Ovary (tissue), 7 donors: ENCODE measurements at regions not wholly inside any gene's neighbourhood (a gene's known extent, or its start where the extent isn't known, plus 50 kb on each side); places are given as distances from the start of the nearest gene placed in this dataset.
"Not testable (repeated sequence)": the region's sequence is repeated elsewhere in the genome, so short reads cannot be mapped to it uniquely, and the experiment has no call there.

ENCODE experiments used
- DNase-seq, 5 donors: peaks; one replicate each; pipeline ENCODE4 v3.0.0-alpha.2; 2019 to 2020
- H3K27ac ChIP-seq, 2 donors: fragments of 200-600 bp; one replicate each; pipeline versions ENCODE4 v1.5.1 to v1.8.0; 2019 to 2022
- H3K27me3 ChIP-seq: fragments of 200-600 bp; one replicate; pipeline ENCODE4 v1.8.0; 2022
- H3K36me3 ChIP-seq: fragments of 200-600 bp; sonication (generic); one replicate; pipeline ENCODE4 v1.5.1; 2019
- H3K4me1 ChIP-seq: one replicate; pipeline ENCODE4 v1.8.1; 2013; ENCODE audit warnings: mild to moderate bottlenecking, moderate library complexity; ENCODE audit not compliant: insufficient read depth
- H3K4me3 ChIP-seq: fragments of 200-600 bp; sonication (generic); one replicate; pipeline ENCODE4 v1.5.1; 2017
- H3K9me3 ChIP-seq, 2 donors: fragments of 200-600 bp in 1 of 2; sonication (generic) in 1 of 2; one replicate each; pipeline versions ENCODE4 v1.5.1 to v1.8.1; 2013 to 2019; ENCODE audit warnings: mild to moderate bottlenecking in 1 of 2, moderate library complexity in 1 of 2
- CTCF ChIP-seq, 3 donors: fragments of 450-650 bp in 2 of 3; fragments of 200-600 bp in 1 of 3; IDR thresholded peaks; one replicate each; pipeline versions ENCODE4 v1.5.1 to v1.8.0; 2016 to 2022; ENCODE audit warnings: antibody characterized with exemption in 3 of 3, mild to moderate bottlenecking in 1 of 3
- EP300 ChIP-seq: sonication (generic); formaldehyde crosslinking; IDR thresholded peaks from one replicate; pipeline ENCODE4 v1.6.1; 2017; ENCODE audit warnings: antibody characterized with exemption
- POLR2A ChIP-seq: fragments of 450-650 bp; IDR thresholded peaks from one replicate; pipeline ENCODE4 v1.6.1; 2017; ENCODE audit warnings: antibody characterized with exemption, mild to moderate bottlenecking, moderate library complexity
- WGBS, 3 donors: extraction: QIAGEN DNeasy Blood & Tissue Kit in 1 of 3; methylation state at CpG; one replicate each; pipeline versions ENCODE4 v1.1.5 to v1.1.7; 2013 to 2017; 5-methylcytosine and 5-hydroxymethylcytosine counted together
- intact Hi-C, 4 donors: fragments of 100-400 bp; cut with DNase I; formaldehyde crosslinking; loops; one replicate each; pipeline versions ENCODE4 v1.11.0 to v1.15.1; 2022 to 2023
- donor health status: DM: no; HTN: no; CAD: no; lungs with moderate emphysema.
- donor health status: DM: no; HTN: no; CAD: no.
- donor health status: Bipolar disorder and iron deficiency.
- donor health status: DM: no; HTN: no; CAD: no.
- donor health status: DM: yes; HTN: yes; CAD: no.

GRCh38 chr20:48024539-48024938 lies 239.3 kb upstream of the SULF2 start:
- intact Hi-C loops: no loop called here
- peaks cover 2% of the 10 kb centered on the region for H3K4me1 ChIP-seq
- WGBS, 3 donors: 28 to 46% (median 36%) methylated on average over 3 of the region's 3 CpGs

GRCh38 chr20:48020696-48021095 lies 235.4 kb upstream of the SULF2 start:
- H3K9me3 ChIP-seq, H3K4me3 ChIP-seq, H3K27me3 ChIP-seq, H3K4me1 ChIP-seq, H3K27ac ChIP-seq, H3K36me3 ChIP-seq, DNase-seq, intact Hi-C loops: not testable (repeated sequence)
- WGBS, 3 donors: 84 to 86% (median 85%) methylated on average over 6 of the region's 6 CpGs

More at GRCh38 chr20:48024539-48024938, 239.3 kb upstream of the SULF2 start:
- Histone ChIP-seq H3K36me3 (no peaks in the 10 kb centered on the region), H3K27ac (peak overlapping the region; percentile 43 to 97), H3K27me3 (no peaks in the 10 kb centered on the region), H3K9me3 (no peaks in the 10 kb centered on the region), H3K4me3 (no peak overlapping the region)
- TF ChIP-seq POLR2A: no peak
- DNase-seq: no peak

- 86 to 96% (median 90%) methylated on average over 6 of the region's 6 CpGs for WGBS, 3 donors
- intact Hi-C loops: loop anchor here in 1 of 4 donors (10.0 kb wide), 1 partner anchor 55 kb away; no protein-coding TSS in a partner anchor
- no peaks in the 10 kb centered on the region for H3K36me3 ChIP-seq
- H3K4me1 ChIP-seq: peaks cover 8% of the 10 kb centered on the region
- no peaks in the 10 kb centered on the region for H3K9me3 ChIP-seq
- no peak for TF ChIP-seq EP300
- no peaks in the 10 kb centered on the region for H3K27me3 ChIP-seq
- H3K27ac ChIP-seq: no peak overlapping the region
- no peak for DNase-seq
- no peak overlapping the region for H3K4me3 ChIP-seq
Measured at GRCh38 chr20:48019940-48020339, 234.7 kb upstream of the SULF2 start.

GRCh38 chr20:48019496-48019895 lies 234.2 kb upstream of the SULF2 start:
- H3K4me3 ChIP-seq: no peak overlapping the region
- H3K27ac ChIP-seq: no peak overlapping the region
- H3K9me3 ChIP-seq: no peaks in the 10 kb centered on the region
- TF ChIP-seq EP300 (no peak), CTCF (IDR thresholded peaks at IDR 0.05) (no peak), POLR2A (no peak)
- H3K27me3 ChIP-seq: no peaks in the 10 kb centered on the region
- WGBS, 3 donors: 83 to 86% (median 85%) methylated on average over 4 of the region's 4 CpGs
- H3K36me3 ChIP-seq: no peaks in the 10 kb centered on the region
- H3K4me1 ChIP-seq: peaks cover 8% of the 10 kb centered on the region
- no peak for DNase-seq
- intact Hi-C loops: loop anchor here in 1 of 4 donors (10.0 kb wide), 1 partner anchor 55 kb away; no protein-coding TSS in a partner anchor

- H3K4me1 ChIP-seq, H3K36me3 ChIP-seq, DNase-seq, H3K27me3 ChIP-seq, H3K4me3 ChIP-seq, H3K9me3 ChIP-seq, H3K27ac ChIP-seq: not testable (repeated sequence)
- 51 to 70% (median 66%) methylated on average over 6 of the region's 6 CpGs for WGBS, 3 donors
- intact Hi-C loops: loop anchor here in 1 of 4 donors (10.0 kb wide), 1 partner anchor 56 kb away; no protein-coding TSS in a partner anchor
Measured at GRCh38 chr20:48018851-48019250, 233.6 kb upstream of the SULF2 start.

- intact Hi-C loops: loop anchor here in 1 of 4 donors (10.0 kb wide), 1 partner anchor 57 kb away; no protein-coding TSS in a partner anchor
- Histone ChIP-seq H3K27me3 (no peaks in the 10 kb centered on the region), H3K9me3 (no peaks in the 10 kb centered on the region), H3K36me3 (no peaks in the 10 kb centered on the region), H3K27ac (no peak overlapping the region), H3K4me3 (no peak overlapping the region), H3K4me1 (peaks cover 8% of the 10 kb centered on the region)
- WGBS, 3 donors: 67 to 89% (median 80%) methylated on average over 4 of the region's 4 CpGs
- no peak for DNase-seq
- TF ChIP-seq POLR2A (no peak), CTCF (IDR thresholded peaks at IDR 0.05) (no peak), EP300 (no peak)
Measured at GRCh38 chr20:48017992-48018391, 232.7 kb upstream of the SULF2 start.
